ENCODE measurements at regions not wholly inside any gene's neighbourhood (a gene's known extent, or its start where the extent isn't known, plus 50 kb on each side); places are given as distances from the start of the nearest gene placed in this dataset.
A peak's percentile ranks its signal among the peaks of the same experiment; 100 is the strongest.

- no peaks in the 10 kb centered on the region for H3K36me3 ChIP-seq (ENCODE audit: low read depth)
- H3K27ac ChIP-seq: peak overlapping the region; percentile 95
- DNase-seq: peak; percentile 43
- H3K9me3 ChIP-seq (ENCODE audit: low read depth): no peaks in the 10 kb centered on the region
- peak overlapping the region; percentile 61 for H3K4me3 ChIP-seq
- H3K4me2 ChIP-seq (ENCODE audit: unreplicated experiment): peak overlapping the region; percentile 79
- H4K20me1 ChIP-seq (ENCODE audit: insufficient read depth): no peaks in the 10 kb centered on the region
- no peaks in the 10 kb centered on the region for H3K27me3 ChIP-seq (replicated peaks; ENCODE audit: insufficient read depth)
- in situ Hi-C loops (cut with MboI): no loop called here
- peaks cover 49% of the 10 kb centered on the region for H3K4me1 ChIP-seq (ENCODE audit: insufficient read depth)
- H3K9me2 ChIP-seq (ENCODE audit: insufficient read depth): no peaks in the 10 kb centered on the region
- no peak for TF ChIP-seq EZH2 (IDR thresholded peaks at IDR 0.05; ENCODE audit: insufficient read depth, poor library complexity, severe bottlenecking)
- no peaks in the 10 kb centered on the region for H3K79me2 ChIP-seq (ENCODE audit: insufficient read depth)
- H2AFZ ChIP-seq: peak overlapping the region; percentile 53
- H3F3A ChIP-seq (ENCODE audit: insufficient read depth): peaks cover 45% of the 10 kb centered on the region
- H3K9ac ChIP-seq: peak overlapping the region; percentile 79
- 59 to 64% methylated on average over 9 of the region's 9 CpGs for WGBS, 2 experiments (ENCODE audit: low coverage in 1 of 2, low lambda C conversion rate in 2 of 2, missing lambda C conversion rate in 2 of 2)
Observed at GRCh38 chr6:4350567-4351519, 215.5 kb upstream of the ECI2 start.

GRCh38 chr6:4349931-4350330 lies 214.6 kb upstream of the ECI2 start:
- Histone ChIP-seq H3K79me2 (ENCODE audit: insufficient read depth) (no peaks in the 10 kb centered on the region), H3K27ac (no peak overlapping the region), H3K4me2 (ENCODE audit: unreplicated experiment) (no peak overlapping the region), H3K4me3 (no peak overlapping the region), H3K9me3 (ENCODE audit: low read depth) (no peaks in the 10 kb centered on the region), H3K9me2 (ENCODE audit: insufficient read depth) (no peaks in the 10 kb centered on the region), H3K27me3 (replicated peaks; ENCODE audit: insufficient read depth) (no peaks in the 10 kb centered on the region), H4K20me1 (ENCODE audit: insufficient read depth) (no peaks in the 10 kb centered on the region), H3K36me3 (ENCODE audit: low read depth) (no peaks in the 10 kb centered on the region), H3K9ac (no peak overlapping the region), H3K4me1 (ENCODE audit: insufficient read depth) (peaks cover 41% of the 10 kb centered on the region), H3F3A (ENCODE audit: insufficient read depth) (peaks cover 39% of the 10 kb centered on the region), H2AFZ (no peak overlapping the region)
- 97 to 98% methylated on average over 6 of the region's 6 CpGs for WGBS, 2 experiments (ENCODE audit: low coverage in 1 of 2, low lambda C conversion rate in 2 of 2, missing lambda C conversion rate in 2 of 2)
- TF ChIP-seq EZH2phosphoT487 (IDR thresholded peaks at IDR 0.05; ENCODE audit: insufficient read depth, low read depth): no peak
- no peak for TF ChIP-seq EZH2 (IDR thresholded peaks at IDR 0.05; ENCODE audit: insufficient read depth, poor library complexity, severe bottlenecking)
- DNase-seq: no peak
- in situ Hi-C loops (cut with MboI): no loop called here

- H4K20me1 ChIP-seq (ENCODE audit: insufficient read depth): no peaks in the 10 kb centered on the region
- H3K27ac ChIP-seq: no peak overlapping the region
- H3K79me2 ChIP-seq (ENCODE audit: insufficient read depth): no peaks in the 10 kb centered on the region
- H3K9ac ChIP-seq: no peak overlapping the region
- H3K4me1 ChIP-seq (ENCODE audit: insufficient read depth): peaks cover 35% of the 10 kb centered on the region
- no peaks in the 10 kb centered on the region for H3K36me3 ChIP-seq (ENCODE audit: low read depth)
- TF ChIP-seq EZH2 (IDR thresholded peaks at IDR 0.05; ENCODE audit: insufficient read depth, poor library complexity, severe bottlenecking) (no peak), EZH2phosphoT487 (IDR thresholded peaks at IDR 0.05; ENCODE audit: insufficient read depth, low read depth) (no peak)
- in situ Hi-C loops (cut with MboI): no loop called here
- no peaks in the 10 kb centered on the region for H3K9me2 ChIP-seq (ENCODE audit: insufficient read depth)
- H3K4me3 ChIP-seq: no peak overlapping the region
- H2AFZ ChIP-seq: no peak overlapping the region
- 88 to 90% methylated on average over 11 of the region's 11 CpGs for WGBS, 2 experiments (ENCODE audit: low coverage in 1 of 2, low lambda C conversion rate in 2 of 2, missing lambda C conversion rate in 2 of 2)
- H3K27me3 ChIP-seq (replicated peaks; ENCODE audit: insufficient read depth): no peaks in the 10 kb centered on the region
- H3F3A ChIP-seq (ENCODE audit: insufficient read depth): peaks cover 33% of the 10 kb centered on the region
- H3K9me3 ChIP-seq (ENCODE audit: low read depth): no peaks in the 10 kb centered on the region
- H3K4me2 ChIP-seq (ENCODE audit: unreplicated experiment): no peak overlapping the region
- DNase-seq: no peak
Observed at GRCh38 chr6:4349323-4349722, 213.9 kb upstream of the ECI2 start.

GRCh38 chr6:4348462-4349112 lies 213.2 kb upstream of the ECI2 start:
- WGBS, 2 experiments (ENCODE audit: low coverage in 1 of 2, low lambda C conversion rate in 2 of 2, missing lambda C conversion rate in 2 of 2): 65% methylated on average over 14 of the region's 14 CpGs
- H3K9me2 ChIP-seq (ENCODE audit: insufficient read depth): no peaks in the 10 kb centered on the region
- H3K4me3 ChIP-seq: no peak overlapping the region
- peaks cover 28% of the 10 kb centered on the region for H3F3A ChIP-seq (ENCODE audit: insufficient read depth)
- H2AFZ ChIP-seq: 0 out of 2 replicates have a peak overlapping the region, but pooled peaks have one; percentile 1
- no peaks in the 10 kb centered on the region for H3K9me3 ChIP-seq (ENCODE audit: low read depth)
- H3K27ac ChIP-seq: no peak overlapping the region
- H4K20me1 ChIP-seq (ENCODE audit: insufficient read depth): no peaks in the 10 kb centered on the region
- peaks cover 35% of the 10 kb centered on the region for H3K4me1 ChIP-seq (ENCODE audit: insufficient read depth)
- in situ Hi-C loops (cut with MboI): no loop called here
- H3K9ac ChIP-seq: no peak overlapping the region
- no peaks in the 10 kb centered on the region for H3K79me2 ChIP-seq (ENCODE audit: insufficient read depth)
- no peaks in the 10 kb centered on the region for H3K27me3 ChIP-seq (replicated peaks; ENCODE audit: insufficient read depth)
- DNase-seq: peak; percentile 21
- H3K4me2 ChIP-seq (ENCODE audit: unreplicated experiment): no peak overlapping the region
- TF ChIP-seq EZH2phosphoT487 (IDR thresholded peaks at IDR 0.05; ENCODE audit: insufficient read depth, low read depth): no peak
- TF ChIP-seq EZH2 (IDR thresholded peaks at IDR 0.05; ENCODE audit: insufficient read depth, poor library complexity, severe bottlenecking): no peak
- no peaks in the 10 kb centered on the region for H3K36me3 ChIP-seq (ENCODE audit: low read depth)

All from GM23248 (cell line).